Right lobe of liver (tissue), 6 donors: ENCODE measurements at regions not wholly inside any gene's neighbourhood (a gene's known extent, or its start where the extent isn't known, plus 50 kb on each side); places are given as distances from the start of the nearest gene placed in this dataset.

ENCODE experiments used
- ATAC-seq, 4 donors: fragments of 200-7000 bp; cut with Tn5 transposase; one replicate each; pipeline ENCODE4 v1.9.1; 2020; ENCODE audit warnings: mild to moderate bottlenecking in 4 of 4, moderate library complexity in 4 of 4
- DNase-seq, 3 donors: peaks; one replicate each; pipeline ENCODE4 v3.0.0-alpha.2; 2020
- H3K27ac ChIP-seq, 3 donors: fragments of 200-600 bp; one replicate each; pipeline ENCODE4 v1.8.0; 2022
- H3K27me3 ChIP-seq, 2 donors: fragments of 200-600 bp; one replicate each; pipeline ENCODE4 v1.8.0; 2022
- H3K36me3 ChIP-seq, 4 donors: fragments of 200-600 bp; sonication (generic) in 1 of 4; one replicate each; pipeline versions ENCODE4 v1.5.1 to v1.8.0; 2017 to 2022; ENCODE audit warnings: control low read depth in 1 of 4
- H3K4me1 ChIP-seq, 4 donors: fragments of 200-600 bp; sonication (generic) in 1 of 4; one replicate each; pipeline versions ENCODE4 v1.5.1 to v1.8.0; 2017 to 2022; ENCODE audit warnings: control low read depth in 1 of 4
- H3K4me3 ChIP-seq, 3 donors: fragments of 200-600 bp; one replicate each; pipeline ENCODE4 v1.8.0; 2022
- H3K9me3 ChIP-seq, 4 donors: fragments of 200-600 bp; sonication (generic) in 1 of 4; one replicate each; pipeline versions ENCODE4 v1.5.1 to v1.8.0; 2017 to 2022; ENCODE audit warnings: control low read depth in 1 of 4
- CTCF ChIP-seq, 4 donors: fragments of 200-600 bp in 3 of 4; fragments of 450-650 bp in 1 of 4; IDR thresholded peaks; one replicate each; pipeline versions ENCODE4 v1.5.1 to v1.8.0; 2016 to 2022; ENCODE audit warnings: antibody characterized with exemption in 4 of 4, mild to moderate bottlenecking in 2 of 4
- POLR2A ChIP-seq: fragments of 450-650 bp; IDR thresholded peaks from one replicate; pipeline ENCODE4 v1.6.1; 2017; ENCODE audit warnings: antibody characterized with exemption, mild to moderate bottlenecking
- WGBS: methylation state at CpG from one replicate; pipeline ENCODE4 v1.1.6; 2018; ENCODE audit warnings: low coverage, low lambda C conversion rate; ENCODE audit not compliant: insufficient coverage; ENCODE audit errors: missing lambda C conversion rate; 5-methylcytosine and 5-hydroxymethylcytosine counted together
- intact Hi-C, 2 donors: fragments of 100-400 bp; cut with DNase I; formaldehyde crosslinking; loops; one replicate each; pipeline versions ENCODE4 v1.11.2 to v1.14.1; 2022
- donor health status: DM: no; HTN: yes; CAD: no.
- donor health status: DM: no; HTN: no; CAD: no.
- donor health status: DM: no; HTN: no; CAD: no.
- donor health status: DM: no; HTN: yes; CAD: no.
- donor health status: DM: no; HTN: yes; CAD: no.

- no peaks in the 10 kb centered on the region for H3K27me3 ChIP-seq
- ATAC-seq = peak; percentile 53 to 94 (median 80)
- no peaks in the 10 kb centered on the region for H3K36me3 ChIP-seq
- H3K4me1 ChIP-seq = no peaks in the 10 kb centered on the region
- no peak overlapping the region for H3K4me3 ChIP-seq
- no peak overlapping the region for H3K27ac ChIP-seq
- no peak for DNase-seq
- TF ChIP-seq POLR2A (no peak), CTCF (IDR thresholded peaks at IDR 0.05) (no peak)
- no peaks in the 10 kb centered on the region for H3K9me3 ChIP-seq
- 23% methylated on average over 4 of the region's 4 CpGs for WGBS
- intact Hi-C loops = no loop called here
Observed at GRCh38 chr4:98728433-98728832, 70.0 kb upstream of the TSPAN5 start.

GRCh38 chr4:98722000-98722399 lies 63.6 kb upstream of the TSPAN5 start:
- 100% methylated on average over 2 of the region's 2 CpGs for WGBS
- no peaks in the 10 kb centered on the region for H3K36me3 ChIP-seq
- no peak for TF ChIP-seq POLR2A
- intact Hi-C loops = no loop called here
- no peak overlapping the region for H3K27ac ChIP-seq
- H3K4me3 ChIP-seq = no peak overlapping the region
- H3K9me3 ChIP-seq = no peaks in the 10 kb centered on the region
- DNase-seq = no peak
- ATAC-seq = no peak
- H3K27me3 ChIP-seq = no peaks in the 10 kb centered on the region
- H3K4me1 ChIP-seq = no peaks in the 10 kb centered on the region

GRCh38 chr4:98720871-98721480 lies 62.6 kb upstream of the TSPAN5 start:
- H3K36me3 ChIP-seq = no peaks in the 10 kb centered on the region
- H3K27ac ChIP-seq = no peak overlapping the region
- no peak for ATAC-seq
- WGBS = 49% methylated on average over 3 of the region's 3 CpGs
- H3K4me1 ChIP-seq = no peaks in the 10 kb centered on the region
- H3K27me3 ChIP-seq = no peaks in the 10 kb centered on the region
- TF ChIP-seq POLR2A (no peak), CTCF (IDR thresholded peaks at IDR 0.05) (no peak)
- no peak for DNase-seq
- intact Hi-C loops = no loop called here
- no peaks in the 10 kb centered on the region for H3K9me3 ChIP-seq
- no peak overlapping the region for H3K4me3 ChIP-seq

GRCh38 chr4:98716796-98717195 lies 58.4 kb upstream of the TSPAN5 start:
- no peak overlapping the region for H3K4me3 ChIP-seq
- TF ChIP-seq CTCF (IDR thresholded peaks at IDR 0.05) (no peak), POLR2A (no peak)
- H3K4me1 ChIP-seq = no peaks in the 10 kb centered on the region
- ATAC-seq (no peak), DNase-seq (no peak)
- H3K9me3 ChIP-seq = no peaks in the 10 kb centered on the region
- H3K27me3 ChIP-seq = no peaks in the 10 kb centered on the region
- intact Hi-C loops = no loop called here
- no peak overlapping the region for H3K27ac ChIP-seq
- no peaks in the 10 kb centered on the region for H3K36me3 ChIP-seq

GRCh38 chr4:98712607-98713006 lies 54.2 kb upstream of the TSPAN5 start:
- H3K36me3 ChIP-seq = no peaks in the 10 kb centered on the region
- no peaks in the 10 kb centered on the region for H3K4me1 ChIP-seq
- no peak for ATAC-seq
- TF ChIP-seq POLR2A = no peak
- TF ChIP-seq CTCF (IDR thresholded peaks at IDR 0.05) = no peak
- intact Hi-C loops = no loop called here
- no peak overlapping the region for H3K27ac ChIP-seq
- DNase-seq = no peak
- 55% methylated on average over 2 of the region's 2 CpGs for WGBS
- H3K4me3 ChIP-seq = no peak overlapping the region
- no peaks in the 10 kb centered on the region for H3K9me3 ChIP-seq
- H3K27me3 ChIP-seq = no peaks in the 10 kb centered on the region
